Left lung (tissue), 4 donors: ENCODE measurements at regions not wholly inside any gene's neighbourhood (a gene's known extent, or its start where the extent isn't known, plus 50 kb on each side); places are given as distances from the start of the nearest gene placed in this dataset.
A peak's percentile ranks its signal among the peaks of the same experiment; 100 is the strongest.

Experiments
- ATAC-seq: fragments of 200-7000 bp; cut with Tn5 transposase; one replicate; pipeline ENCODE4 v1.9.1; 2020; ENCODE audit warnings: moderate library complexity
- DNase-seq, 4 donors: peaks; one replicate each; pipeline ENCODE4 v3.0.0-alpha.2; 2013 to 2020
- H3K27ac ChIP-seq, 2 donors: fragments of 200-600 bp; sonication (generic) in 1 of 2; one replicate each; pipeline versions ENCODE4 v1.5.0 to v1.8.0; 2020 to 2021
- H3K27me3 ChIP-seq, 2 donors: fragments of 200-600 bp; sonication (generic) in 1 of 2; one replicate each; pipeline versions ENCODE4 v1.5.0 to v1.8.0; 2020 to 2021
- H3K36me3 ChIP-seq, 2 donors: fragments of 200-600 bp; sonication (generic) in 1 of 2; one replicate each; pipeline versions ENCODE4 v1.5.0 to v1.8.0; 2020 to 2021
- H3K4me1 ChIP-seq, 2 donors: fragments of 200-600 bp; one replicate each; pipeline ENCODE4 v1.8.0; 2021
- H3K4me3 ChIP-seq, 2 donors: fragments of 200-600 bp; sonication (generic) in 1 of 2; one replicate each; pipeline versions ENCODE4 v1.5.0 to v1.8.0; 2020 to 2021; ENCODE audit warnings: mild to moderate bottlenecking in 1 of 2
- H3K9me3 ChIP-seq, 2 donors: fragments of 200-600 bp; sonication (generic) in 1 of 2; one replicate each; pipeline versions ENCODE4 v1.5.0 to v1.8.0; 2020 to 2021
- CTCF ChIP-seq, 2 donors: fragments of 200-600 bp; sonication (generic) in 1 of 2; IDR thresholded peaks; one replicate each; pipeline versions ENCODE4 v1.5.0 to v1.8.0; 2021; ENCODE audit warnings: antibody characterized with exemption in 2 of 2
- intact Hi-C, 2 donors: fragments of 100-400 bp; cut with DNase I; formaldehyde crosslinking; loops; one replicate each; pipeline versions ENCODE4 v1.11.2 to v1.14.2; 2022
- donor health status: DM: no; HTN: yes; CAD: no.
- donor health status: DM: no; HTN: no; CAD: no.

GRCh38 chr4:1463088-1463926 is 57.1 kb upstream of the NKX1-1 start:
- Histone ChIP-seq H3K4me3 (no peak overlapping the region), H3K4me1 (no peaks in the 10 kb centered on the region), H3K9me3 (no peaks in the 10 kb centered on the region), H3K27ac (no peak overlapping the region), H3K27me3 (peaks cover 0 to 79% of the 10 kb centered on the region in 2 donors), H3K36me3 (no peaks in the 10 kb centered on the region)
- no peak for TF ChIP-seq CTCF (IDR thresholded peaks at IDR 0.05)
- DNase-seq (peak in 1 of 4 donors; percentile 33), ATAC-seq (no peak)
- intact Hi-C loops: no loop called here

GRCh38 chr4:1462768-1463075 is 56.5 kb upstream of the NKX1-1 start:
- DNase-seq (peak in 1 of 4 donors; percentile 75), ATAC-seq (no peak)
- Histone ChIP-seq H3K9me3 (no peaks in the 10 kb centered on the region), H3K4me1 (no peaks in the 10 kb centered on the region), H3K4me3 (no peak overlapping the region), H3K27ac (no peak overlapping the region), H3K36me3 (no peaks in the 10 kb centered on the region), H3K27me3 (peaks cover 0 to 82% of the 10 kb centered on the region in 2 donors)
- intact Hi-C loops: no loop called here
- no peak for TF ChIP-seq CTCF (IDR thresholded peaks at IDR 0.05)

- DNase-seq: peak in 1 of 4 donors; percentile 75
- H3K27me3 ChIP-seq: peaks cover 0 to 86% of the 10 kb centered on the region in 2 donors
- TF ChIP-seq CTCF (IDR thresholded peaks at IDR 0.05): no peak
- no peak overlapping the region for H3K27ac ChIP-seq
- intact Hi-C loops: no loop called here
- no peaks in the 10 kb centered on the region for H3K4me1 ChIP-seq
- no peaks in the 10 kb centered on the region for H3K36me3 ChIP-seq
- ATAC-seq: no peak
- H3K9me3 ChIP-seq: no peaks in the 10 kb centered on the region
- H3K4me3 ChIP-seq: no peak overlapping the region
Observed at GRCh38 chr4:1462009-1462767, 55.9 kb upstream of the NKX1-1 start.

- Histone ChIP-seq H3K9me3 (no peaks in the 10 kb centered on the region), H3K27me3 (peaks cover 0 to 86% of the 10 kb centered on the region in 2 donors), H3K4me3 (no peak overlapping the region), H3K27ac (no peak overlapping the region), H3K4me1 (no peaks in the 10 kb centered on the region), H3K36me3 (no peaks in the 10 kb centered on the region)
- intact Hi-C loops: no loop called here
- DNase-seq (peak in 1 of 4 donors; percentile 20), ATAC-seq (no peak)
- no peak for TF ChIP-seq CTCF (IDR thresholded peaks at IDR 0.05)
Observed at GRCh38 chr4:1460967-1461868, 55.0 kb upstream of the NKX1-1 start.
